ENCODE measurements at regions not wholly inside any gene's neighbourhood (a gene's known extent, or its start where the extent isn't known, plus 50 kb on each side); places are given as distances from the start of the nearest gene placed in this dataset.

- H3K9me3 Mint-ChIP-seq: peaks cover 0 to 5% (median 0%) of the 10 kb centered on the region in 7 donors
- Histone ChIP-seq H3K36me3 (replicated peaks in 1 of 2; ENCODE audit: control insufficient read depth in 1 of 2, insufficient read depth in 2 of 2, low read length in 2 of 2) (no peaks in the 10 kb centered on the region), H3K4me3 (replicated peaks in 1 of 3; ENCODE audit: low read depth in 2 of 3, low read length in 3 of 3) (no peak overlapping the region), H3K27me3 (ENCODE audit: control insufficient read depth in 2 of 2, insufficient read depth in 2 of 2, low read length in 2 of 2) (no peaks in the 10 kb centered on the region), H3K4me2 (replicated peaks; ENCODE audit: extremely low read depth, low read length, poor library complexity, severe bottlenecking) (no peak overlapping the region), H3K79me2 (ENCODE audit: insufficient read depth, low read length) (no peaks in the 10 kb centered on the region), H3K9ac (ENCODE audit: insufficient read depth, low read length, poor library complexity, severe bottlenecking) (no peak overlapping the region), H4K20me1 (ENCODE audit: insufficient read depth, low read length) (no peaks in the 10 kb centered on the region), H2AFZ (ENCODE audit: insufficient read depth, low read depth, low read length, poor library complexity, severe bottlenecking) (no peak overlapping the region), H3K9me3 (replicated peaks in 1 of 2; ENCODE audit: control insufficient read depth in 1 of 2, insufficient read depth in 1 of 2, low read length in 2 of 2) (no peaks in the 10 kb centered on the region), H3K27ac (ENCODE audit: low read depth in 1 of 2, low read length in 2 of 2) (no peak overlapping the region), H3K4me1 (ENCODE audit: control insufficient read depth in 1 of 2, insufficient read depth in 2 of 2, low read length in 2 of 2) (no peaks in the 10 kb centered on the region)
- WGBS (ENCODE audit: insufficient coverage): 100% methylated on average over 3 of the region's 6 CpGs
- H3K4me3 Mint-ChIP-seq: no peak overlapping the region
- H3K27ac Mint-ChIP-seq: no peak overlapping the region
- H3K36me3 Mint-ChIP-seq: no peaks in the 10 kb centered on the region
- TF ChIP-seq, protein P1, sequence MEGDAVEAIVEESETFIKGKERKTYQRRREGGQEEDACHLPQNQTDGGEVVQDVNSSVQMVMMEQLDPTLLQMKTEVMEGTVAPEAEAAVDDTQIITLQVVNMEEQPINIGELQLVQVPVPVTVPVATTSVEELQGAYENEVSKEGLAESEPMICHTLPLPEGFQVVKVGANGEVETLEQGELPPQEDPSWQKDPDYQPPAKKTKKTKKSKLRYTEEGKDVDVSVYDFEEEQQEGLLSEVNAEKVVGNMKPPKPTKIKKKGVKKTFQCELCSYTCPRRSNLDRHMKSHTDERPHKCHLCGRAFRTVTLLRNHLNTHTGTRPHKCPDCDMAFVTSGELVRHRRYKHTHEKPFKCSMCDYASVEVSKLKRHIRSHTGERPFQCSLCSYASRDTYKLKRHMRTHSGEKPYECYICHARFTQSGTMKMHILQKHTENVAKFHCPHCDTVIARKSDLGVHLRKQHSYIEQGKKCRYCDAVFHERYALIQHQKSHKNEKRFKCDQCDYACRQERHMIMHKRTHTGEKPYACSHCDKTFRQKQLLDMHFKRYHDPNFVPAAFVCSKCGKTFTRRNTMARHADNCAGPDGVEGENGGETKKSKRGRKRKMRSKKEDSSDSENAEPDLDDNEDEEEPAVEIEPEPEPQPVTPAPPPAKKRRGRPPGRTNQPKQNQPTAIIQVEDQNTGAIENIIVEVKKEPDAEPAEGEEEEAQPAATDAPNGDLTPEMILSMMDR (IDR thresholded peaks at IDR 0.05): no peak
- no peak for DNase-seq
- H3K4me1 Mint-ChIP-seq: no peaks in the 10 kb centered on the region
- intact Hi-C loops (cut with micrococcal nuclease): no loop called here
- peaks cover 0 to 2% (median 0%) of the 10 kb centered on the region in 3 donors for H3K27me3 Mint-ChIP-seq (ENCODE audit: low read depth in 3 of 3)
Measured at GRCh38 chr6:105621564-105622175, 218.8 kb upstream of the PREP start.

GRCh38 chr6:105620878-105621277 lies 218.0 kb upstream of the PREP start:
- TF ChIP-seq, protein P1 (IDR thresholded peaks at IDR 0.05): no peak
- no peak overlapping the region for H3K9ac ChIP-seq (ENCODE audit: insufficient read depth, low read length, poor library complexity, severe bottlenecking)
- no peak overlapping the region for H2AFZ ChIP-seq (ENCODE audit: insufficient read depth, low read depth, low read length, poor library complexity, severe bottlenecking)
- H3K4me3 Mint-ChIP-seq: no peak overlapping the region
- no peaks in the 10 kb centered on the region for H4K20me1 ChIP-seq (ENCODE audit: insufficient read depth, low read length)
- H3K4me3 ChIP-seq (replicated peaks in 1 of 3; ENCODE audit: low read depth in 2 of 3, low read length in 3 of 3): no peak overlapping the region
- peaks cover 0 to 2% (median 0%) of the 10 kb centered on the region in 3 donors for H3K27me3 Mint-ChIP-seq (ENCODE audit: low read depth in 3 of 3)
- no peaks in the 10 kb centered on the region for H3K36me3 ChIP-seq (replicated peaks in 1 of 2; ENCODE audit: control insufficient read depth in 1 of 2, insufficient read depth in 2 of 2, low read length in 2 of 2)
- H3K9me3 ChIP-seq (replicated peaks in 1 of 2; ENCODE audit: control insufficient read depth in 1 of 2, insufficient read depth in 1 of 2, low read length in 2 of 2): no peaks in the 10 kb centered on the region
- DNase-seq: no peak
- H3K4me2 ChIP-seq (replicated peaks; ENCODE audit: extremely low read depth, low read length, poor library complexity, severe bottlenecking): no peak overlapping the region
- intact Hi-C loops (cut with micrococcal nuclease): no loop called here
- H3K27ac ChIP-seq (ENCODE audit: low read depth in 1 of 2, low read length in 2 of 2): no peak overlapping the region
- H3K79me2 ChIP-seq (ENCODE audit: insufficient read depth, low read length): no peaks in the 10 kb centered on the region
- 100% methylated on average over 1 of the region's 3 CpGs for WGBS (ENCODE audit: insufficient coverage)
- no peaks in the 10 kb centered on the region for H3K27me3 ChIP-seq (ENCODE audit: control insufficient read depth in 2 of 2, insufficient read depth in 2 of 2, low read length in 2 of 2)
- H3K4me1 ChIP-seq (ENCODE audit: control insufficient read depth in 1 of 2, insufficient read depth in 2 of 2, low read length in 2 of 2): no peaks in the 10 kb centered on the region
- H3K9me3 Mint-ChIP-seq: peaks cover 0 to 6% (median 0%) of the 10 kb centered on the region in 7 donors
- H3K27ac Mint-ChIP-seq: no peak overlapping the region
- H3K36me3 Mint-ChIP-seq: no peaks in the 10 kb centered on the region
- H3K4me1 Mint-ChIP-seq: no peaks in the 10 kb centered on the region
